Activated CD8-positive, alpha-beta T cell treated with anti-CD3 and anti-CD28 coated beads for 36 hours (primary cell): ENCODE measurements at regions not wholly inside any gene's neighbourhood (a gene's known extent, or its start where the extent isn't known, plus 50 kb on each side); places are given as distances from the start of the nearest gene placed in this dataset.

Experiments used
- ATAC-seq: fragments of 200-7000 bp; cut with Tn5 transposase; one replicate; pipeline ENCODE4 v1.10.0; 2021; ENCODE audit warnings: mild to moderate bottlenecking, moderate library complexity
- CTCF ChIA-PET: fragments of 350-600 bp; sonication (Branson Sonifier 250); formaldehyde crosslinking; loops from one replicate; lab custom pipeline; 2021; ENCODE audit warnings: antibody characterized with exemption; lab: Charles Lee
- POLR2A ChIA-PET: fragments of 350-600 bp; sonication (Branson Sonifier 250); formaldehyde crosslinking; loops from one replicate; lab custom pipeline; 2021; ENCODE audit warnings: antibody characterized with exemption; lab: Charles Lee
- DNase-seq: peaks from one replicate; pipeline ENCODE4 v3.0.0-alpha.2; 2020
- H3K27ac Mint-ChIP-seq: one replicate; pipeline ENCODE4 v1.8.0; 2021; ENCODE audit warnings: mild to moderate bottlenecking, mixed read lengths
- H3K27me3 Mint-ChIP-seq: one replicate; pipeline ENCODE4 v1.8.0; 2021; ENCODE audit warnings: mixed read lengths
- H3K36me3 Mint-ChIP-seq: one replicate; pipeline ENCODE4 v1.8.0; 2021; ENCODE audit warnings: low read depth, mixed read lengths
- H3K4me1 Mint-ChIP-seq: one replicate; pipeline ENCODE4 v1.8.0; 2021; ENCODE audit warnings: low read depth, mixed read lengths
- H3K4me3 Mint-ChIP-seq: one replicate; pipeline ENCODE4 v1.8.0; 2021; ENCODE audit warnings: mild to moderate bottlenecking, moderate library complexity, mixed read lengths
- H3K9me3 Mint-ChIP-seq: one replicate; pipeline ENCODE4 v1.8.0; 2021; ENCODE audit warnings: mixed read lengths
- CTCF ChIP-seq: fragments of 200-600 bp; IDR thresholded peaks from one replicate; pipeline ENCODE4 v1.8.0; 2022; ENCODE audit warnings: antibody characterized with exemption, mild to moderate bottlenecking
- intact Hi-C: fragments of 100-400 bp; cut with micrococcal nuclease; formaldehyde crosslinking; loops from one replicate; pipeline ENCODE4 v1.10.0; 2022

- H3K27ac Mint-ChIP-seq: peak overlapping the region; percentile 58
- peaks cover 44% of the 10 kb centered on the region for H3K4me1 Mint-ChIP-seq
- DNase-seq (peak; percentile 39), ATAC-seq (peak; percentile 11)
- H3K4me3 Mint-ChIP-seq: peak overlapping the region; percentile 67
- no peaks in the 10 kb centered on the region for H3K9me3 Mint-ChIP-seq
- ChIA-PET POLR2A (interaction anchor here (0.9 kb wide), 1 partner anchor 930 kb away, joined by 3 read pairs; no protein-coding TSS in a partner anchor), CTCF (interaction anchor here (1.1 to 5.6 kb wide), 10 partner anchors 13 to 857 kb away, joined by 3 to 60 read pairs (median 16); partner anchors contain the start of genes CLYBL and PCCA)
- no peak for TF ChIP-seq CTCF
- H3K36me3 Mint-ChIP-seq: no peaks in the 10 kb centered on the region
- intact Hi-C loops: loop anchor here (2.0 to 10.0 kb wide), 6 partner anchors 197 to 857 kb away; no protein-coding TSS in a partner anchor
- H3K27me3 Mint-ChIP-seq: no peaks in the 10 kb centered on the region
These were observed 156.6 kb downstream of the TM9SF2 start for GRCh38 chr13:99657848-99658260.

- Mint-ChIP-seq H3K4me1 (peaks cover 44% of the 10 kb centered on the region), H3K36me3 (no peaks in the 10 kb centered on the region), H3K27me3 (no peaks in the 10 kb centered on the region), H3K9me3 (no peaks in the 10 kb centered on the region), H3K27ac (peak overlapping the region; percentile 60), H3K4me3 (peak overlapping the region; percentile 42)
- intact Hi-C loops: loop anchor here (5.0 to 10.0 kb wide), 5 partner anchors 198 to 858 kb away; no protein-coding TSS in a partner anchor
- ATAC-seq: peak; percentile 49
- ChIA-PET CTCF (interaction anchor here (0.6 to 5.6 kb wide), 65 partner anchors 10 to 934 kb away, joined by 3 to 60 read pairs (median 4); partner anchors contain the start of genes CLYBL, PCCA and ZIC2), POLR2A (interaction anchor here (0.9 to 1.3 kb wide), 2 partner anchors 327 to 931 kb away, joined by 3 read pairs; no protein-coding TSS in a partner anchor)
- peak; percentile 21 for DNase-seq
- no peak for TF ChIP-seq CTCF
These were observed 155.6 kb downstream of the TM9SF2 start for GRCh38 chr13:99656844-99657381.

DNA sequence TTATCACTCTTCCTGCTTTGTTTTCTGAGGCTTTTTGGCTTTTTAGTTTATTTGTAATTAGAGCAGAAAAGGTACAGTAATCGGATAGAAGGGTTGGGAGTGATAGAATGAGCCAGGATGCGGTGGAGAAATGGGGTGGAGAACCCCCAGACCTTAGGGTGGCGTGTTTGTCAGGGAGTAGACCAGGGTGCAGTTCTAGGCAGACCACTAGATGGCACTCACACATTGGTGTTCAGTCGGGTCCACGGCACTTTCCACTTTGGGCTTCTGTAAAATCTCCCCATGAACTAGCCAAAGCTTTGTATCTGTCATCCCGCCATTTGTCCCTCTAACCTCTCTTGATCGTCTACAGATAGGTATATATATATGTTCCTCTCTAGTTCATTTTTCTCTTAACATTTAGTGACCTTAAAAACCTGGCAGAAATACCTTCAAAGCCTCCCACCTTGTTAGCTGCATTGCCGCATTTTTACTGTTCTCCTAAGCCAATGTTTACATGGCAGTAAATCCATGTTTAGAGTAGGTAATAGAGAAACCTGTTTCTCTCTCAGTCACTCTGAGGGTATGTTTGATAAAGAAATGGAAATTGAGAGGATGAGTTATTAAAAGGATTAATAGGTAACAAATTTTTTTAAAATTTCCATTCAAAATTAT, 154.9 kb downstream of the TM9SF2 start:
- Mint-ChIP-seq H3K27me3 (no peaks in the 10 kb centered on the region), H3K4me1 (peaks cover 44% of the 10 kb centered on the region), H3K36me3 (no peaks in the 10 kb centered on the region), H3K4me3 (peak overlapping the region; percentile 42), H3K9me3 (no peaks in the 10 kb centered on the region), H3K27ac (peak overlapping the region; percentile 32)
- POLR2A ChIA-PET: interaction anchor here (1.3 kb wide), 1 partner anchor 327 kb away, joined by 3 read pairs; no protein-coding TSS in a partner anchor
- peak; percentile 90 for DNase-seq
- peak; percentile 72 for ATAC-seq
- CTCF ChIA-PET: interaction anchor here (0.6 to 5.6 kb wide), 71 partner anchors 11 to 935 kb away, joined by 3 to 60 read pairs (median 4); partner anchors contain the start of genes CLYBL, PCCA and ZIC2
- intact Hi-C loops: loop anchor here (5.0 to 10.0 kb wide), 5 partner anchors 199 to 859 kb away; no protein-coding TSS in a partner anchor
- TF ChIP-seq CTCF: peak; percentile 92

DNA sequence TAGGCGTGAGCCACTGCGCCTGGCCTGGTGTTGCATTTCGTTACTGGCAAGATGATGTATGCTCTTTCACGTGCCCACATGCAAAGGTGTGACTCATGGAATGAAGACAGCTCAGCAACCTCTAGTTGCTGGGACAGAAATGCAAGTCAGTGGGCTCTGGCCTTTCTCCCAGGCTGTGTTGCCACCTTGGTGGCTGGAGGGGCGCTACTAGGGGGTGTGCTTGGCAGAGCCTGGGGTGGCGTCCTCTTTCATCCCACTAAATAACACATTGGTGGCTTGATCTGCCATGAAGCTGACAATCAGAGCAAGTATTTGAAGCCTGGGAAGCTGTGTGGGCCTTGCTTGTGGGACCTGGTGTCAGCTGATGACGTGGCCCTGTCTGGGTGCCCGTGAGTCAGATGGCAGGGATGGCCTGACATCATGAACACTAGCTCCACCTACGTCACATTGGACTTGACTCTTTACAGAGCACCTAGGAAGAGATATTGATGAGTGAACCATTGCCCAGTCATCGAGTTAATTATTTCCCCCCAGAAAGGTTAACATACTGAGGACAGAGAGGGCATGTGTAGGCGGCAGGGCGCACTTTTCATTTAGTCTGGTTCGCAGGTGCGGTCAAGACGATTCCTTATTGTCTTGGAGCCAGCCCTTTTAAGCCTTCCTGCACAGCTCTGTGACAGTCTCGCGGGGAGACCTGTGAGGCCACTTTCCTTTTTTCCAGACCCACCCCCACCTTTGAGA, 154.2 kb downstream of the TM9SF2 start:
- POLR2A ChIA-PET: interaction anchor here (0.8 to 1.3 kb wide), 2 partner anchors 9 to 328 kb away, joined by 3 read pairs; no protein-coding TSS in a partner anchor
- Mint-ChIP-seq H3K4me3 (no peak overlapping the region), H3K27ac (no peak overlapping the region), H3K36me3 (no peaks in the 10 kb centered on the region), H3K4me1 (peaks cover 43% of the 10 kb centered on the region), H3K9me3 (no peaks in the 10 kb centered on the region), H3K27me3 (no peaks in the 10 kb centered on the region)
- ATAC-seq: peak; percentile 41
- intact Hi-C loops: loop anchor here (5.0 to 10.0 kb wide), 5 partner anchors 199 to 859 kb away; no protein-coding TSS in a partner anchor
- DNase-seq: peak; percentile 59
- CTCF ChIA-PET: interaction anchor here (0.7 to 5.6 kb wide), 33 partner anchors 10 to 919 kb away, joined by 3 to 60 read pairs (median 6); partner anchors contain the start of genes CLYBL and PCCA
- TF ChIP-seq CTCF: no peak
